KG1 (cell line): ENCODE measurements at regions not wholly inside any gene's neighbourhood (a gene's known extent, or its start where the extent isn't known, plus 50 kb on each side); places are given as distances from the start of the nearest gene placed in this dataset.
"Not testable (repeated sequence)": the region's sequence is repeated elsewhere in the genome, so short reads cannot be mapped to it uniquely, and the experiment has no call there.

ENCODE experiments used
- DNase-seq: peaks from one replicate; lab custom pipeline; 2025; lab: John Stamatoyannopoulos, UW

GRCh38 chr4:130772966-130773365 lies 1677.0 kb downstream of the C4orf33 start:
- not testable (repeated sequence) for DNase-seq

- no peak for DNase-seq
Observed at GRCh38 chr4:130808492-130808891, 1712.5 kb downstream of the C4orf33 start.

- DNase-seq, result no peak
Observed at GRCh38 chr4:130812117-130812765, 1716.3 kb downstream of the C4orf33 start.

- DNase-seq, result no peak
Observed at GRCh38 chr4:130814896-130815295, 1718.9 kb downstream of the C4orf33 start.

- DNase-seq, result no peak
Observed at GRCh38 chr4:130820448-130820847, 1724.5 kb downstream of the C4orf33 start.

GRCh38 chr4:130825284-130825683 lies 1729.3 kb downstream of the C4orf33 start:
- DNase-seq, result no peak

GRCh38 chr4:130850019-130850524 lies 1754.1 kb downstream of the C4orf33 start:
- DNase-seq, result no peak

- no peak for DNase-seq
Observed at GRCh38 chr4:130851107-130851506, 1755.2 kb downstream of the C4orf33 start.

GRCh38 chr4:130851932-130852331 lies 1756.0 kb downstream of the C4orf33 start:
- no peak for DNase-seq

- no peak for DNase-seq
Observed at GRCh38 chr4:130855533-130855932, 1759.6 kb downstream of the C4orf33 start.

- DNase-seq, result no peak
Observed at GRCh38 chr4:130859991-130860390, 1764.0 kb downstream of the C4orf33 start.

GRCh38 chr4:130896920-130897319 lies 1801.0 kb downstream of the C4orf33 start:
- no peak for DNase-seq

- no peak for DNase-seq
Observed at GRCh38 chr4:130901321-130901720, 1805.4 kb downstream of the C4orf33 start.

GRCh38 chr4:130922955-130923354 lies 1827.0 kb downstream of the C4orf33 start:
- DNase-seq, result no peak

- no peak for DNase-seq
Observed at GRCh38 chr4:130955520-130955919, 1859.6 kb downstream of the C4orf33 start.

- DNase-seq, result no peak
Observed at GRCh38 chr4:130985371-130985770, 1889.4 kb downstream of the C4orf33 start.

- DNase-seq, result no peak
Observed at GRCh38 chr4:130995988-130996387, 1900.0 kb downstream of the C4orf33 start.

GRCh38 chr4:131001371-131001770 lies 1905.4 kb downstream of the C4orf33 start:
- DNase-seq, result no peak

- no peak for DNase-seq
Observed at GRCh38 chr4:131002132-131002531, 1906.2 kb downstream of the C4orf33 start.

GRCh38 chr4:131006388-131006787 lies 1910.4 kb downstream of the C4orf33 start:
- no peak for DNase-seq

GRCh38 chr4:131011961-131012360 lies 1916.0 kb downstream of the C4orf33 start:
- not testable (repeated sequence) for DNase-seq

- DNase-seq, result no peak
Observed at GRCh38 chr4:131013226-131013625, 1917.3 kb downstream of the C4orf33 start.

GRCh38 chr4:131026771-131027170 lies 1930.8 kb downstream of the C4orf33 start:
- DNase-seq, result no peak

GRCh38 chr4:131044368-131044767 lies 1948.4 kb downstream of the C4orf33 start:
- DNase-seq, result no peak
